ENCODE measurements at regions not wholly inside any gene's neighbourhood (a gene's known extent, or its start where the extent isn't known, plus 50 kb on each side); places are given as distances from the start of the nearest gene placed in this dataset.

DNA sequence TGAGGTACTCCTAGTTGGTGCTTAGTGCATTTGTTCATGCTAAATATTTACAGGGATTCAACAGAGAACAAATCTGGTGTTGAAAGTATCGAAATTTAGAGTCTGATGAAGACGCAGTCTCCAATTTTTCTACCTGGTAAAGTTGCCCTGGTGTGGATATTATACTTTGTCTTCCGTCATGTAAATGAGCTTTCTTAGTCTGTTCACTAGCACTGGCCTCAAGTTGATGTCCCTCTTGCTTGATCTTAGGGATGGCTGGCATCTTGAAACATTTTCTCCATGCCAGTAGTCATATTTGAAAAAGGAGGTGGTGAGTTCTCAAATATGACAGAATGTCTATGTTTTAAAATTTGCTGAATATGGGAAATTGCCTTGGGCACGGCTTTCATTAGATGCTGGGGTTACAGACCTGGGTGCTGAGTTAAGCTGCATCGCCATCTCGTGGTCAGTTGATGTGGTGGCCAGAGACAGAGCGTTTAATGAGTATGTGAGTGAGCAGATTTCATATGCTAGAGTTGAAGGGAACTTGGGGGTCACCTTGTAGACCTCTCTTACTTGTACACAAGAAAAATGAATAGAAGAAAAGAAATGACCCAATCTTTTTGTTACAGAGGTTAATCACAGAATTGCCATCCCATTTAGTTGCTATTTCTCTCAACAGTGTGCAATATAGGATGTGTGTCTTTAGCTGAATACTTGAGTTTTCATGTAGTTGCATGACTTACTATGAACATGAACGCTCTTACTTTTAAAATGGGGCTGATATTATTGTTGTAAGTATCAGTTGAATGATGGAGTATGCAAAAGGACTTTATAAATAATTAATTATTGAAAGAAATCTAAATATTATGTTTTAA, 172.8 kb upstream of the DCN start:
- CTCF ChIA-PET = interaction anchor here (0.5 kb wide), 1 partner anchor 396 kb away, joined by 3 read pairs; no protein-coding TSS in a partner anchor
- H3K27me3 ChIP-seq (ENCODE audit: control insufficient read depth, insufficient read depth, low read length) = peaks cover 5% of the 10 kb centered on the region; the same call in 1 of the 2 replicates
- DNase-seq (ENCODE audit: low read depth, low spot score) (peak; percentile 50), ATAC-seq (peak; percentile 93)
- in situ Hi-C loops (cut with HindIII; ENCODE audit: low pct_unique_long_range_greater_than_20kb, low sequenced_read_pairs) = no loop called here
- POLR2A ChIA-PET = interaction anchor here (0.5 kb wide), 1 partner anchor 1301 kb away, joined by 4 read pairs; no protein-coding TSS in a partner anchor
- TF ChIP-seq, protein P1, sequence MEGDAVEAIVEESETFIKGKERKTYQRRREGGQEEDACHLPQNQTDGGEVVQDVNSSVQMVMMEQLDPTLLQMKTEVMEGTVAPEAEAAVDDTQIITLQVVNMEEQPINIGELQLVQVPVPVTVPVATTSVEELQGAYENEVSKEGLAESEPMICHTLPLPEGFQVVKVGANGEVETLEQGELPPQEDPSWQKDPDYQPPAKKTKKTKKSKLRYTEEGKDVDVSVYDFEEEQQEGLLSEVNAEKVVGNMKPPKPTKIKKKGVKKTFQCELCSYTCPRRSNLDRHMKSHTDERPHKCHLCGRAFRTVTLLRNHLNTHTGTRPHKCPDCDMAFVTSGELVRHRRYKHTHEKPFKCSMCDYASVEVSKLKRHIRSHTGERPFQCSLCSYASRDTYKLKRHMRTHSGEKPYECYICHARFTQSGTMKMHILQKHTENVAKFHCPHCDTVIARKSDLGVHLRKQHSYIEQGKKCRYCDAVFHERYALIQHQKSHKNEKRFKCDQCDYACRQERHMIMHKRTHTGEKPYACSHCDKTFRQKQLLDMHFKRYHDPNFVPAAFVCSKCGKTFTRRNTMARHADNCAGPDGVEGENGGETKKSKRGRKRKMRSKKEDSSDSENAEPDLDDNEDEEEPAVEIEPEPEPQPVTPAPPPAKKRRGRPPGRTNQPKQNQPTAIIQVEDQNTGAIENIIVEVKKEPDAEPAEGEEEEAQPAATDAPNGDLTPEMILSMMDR (IDR thresholded peaks at IDR 0.05) = peak; percentile 87
- TF ChIP-seq POLR2AphosphoS5 (IDR thresholded peaks at IDR 0.05; ENCODE audit: low read depth, low read length) (no peak), TCF7L2 (IDR thresholded peaks at IDR 0.05; ENCODE audit: low read depth, low read length) (no peak), SIN3A (IDR thresholded peaks at IDR 0.05; ENCODE audit: borderline replicate concordance, insufficient read depth, low read depth, low read length) (no peak)
- TF ChIP-seq, protein P2, sequence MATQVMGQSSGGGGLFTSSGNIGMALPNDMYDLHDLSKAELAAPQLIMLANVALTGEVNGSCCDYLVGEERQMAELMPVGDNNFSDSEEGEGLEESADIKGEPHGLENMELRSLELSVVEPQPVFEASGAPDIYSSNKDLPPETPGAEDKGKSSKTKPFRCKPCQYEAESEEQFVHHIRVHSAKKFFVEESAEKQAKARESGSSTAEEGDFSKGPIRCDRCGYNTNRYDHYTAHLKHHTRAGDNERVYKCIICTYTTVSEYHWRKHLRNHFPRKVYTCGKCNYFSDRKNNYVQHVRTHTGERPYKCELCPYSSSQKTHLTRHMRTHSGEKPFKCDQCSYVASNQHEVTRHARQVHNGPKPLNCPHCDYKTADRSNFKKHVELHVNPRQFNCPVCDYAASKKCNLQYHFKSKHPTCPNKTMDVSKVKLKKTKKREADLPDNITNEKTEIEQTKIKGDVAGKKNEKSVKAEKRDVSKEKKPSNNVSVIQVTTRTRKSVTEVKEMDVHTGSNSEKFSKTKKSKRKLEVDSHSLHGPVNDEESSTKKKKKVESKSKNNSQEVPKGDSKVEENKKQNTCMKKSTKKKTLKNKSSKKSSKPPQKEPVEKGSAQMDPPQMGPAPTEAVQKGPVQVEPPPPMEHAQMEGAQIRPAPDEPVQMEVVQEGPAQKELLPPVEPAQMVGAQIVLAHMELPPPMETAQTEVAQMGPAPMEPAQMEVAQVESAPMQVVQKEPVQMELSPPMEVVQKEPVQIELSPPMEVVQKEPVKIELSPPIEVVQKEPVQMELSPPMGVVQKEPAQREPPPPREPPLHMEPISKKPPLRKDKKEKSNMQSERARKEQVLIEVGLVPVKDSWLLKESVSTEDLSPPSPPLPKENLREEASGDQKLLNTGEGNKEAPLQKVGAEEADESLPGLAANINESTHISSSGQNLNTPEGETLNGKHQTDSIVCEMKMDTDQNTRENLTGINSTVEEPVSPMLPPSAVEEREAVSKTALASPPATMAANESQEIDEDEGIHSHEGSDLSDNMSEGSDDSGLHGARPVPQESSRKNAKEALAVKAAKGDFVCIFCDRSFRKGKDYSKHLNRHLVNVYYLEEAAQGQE (IDR thresholded peaks at IDR 0.05; ENCODE audit: insufficient read depth in 1 of 2, low read depth in 2 of 2, low read length in 1 of 2) = no peak
- H3K27ac ChIP-seq (ENCODE audit: low read length) = no peak overlapping the region
- H3K9me3 ChIP-seq (ENCODE audit: control insufficient read depth, insufficient read depth, low read depth, low read length) = no peaks in the 10 kb centered on the region
- no peak overlapping the region for H3K4me3 ChIP-seq (ENCODE audit: low read depth in 2 of 2, low read length in 2 of 2)
- intact Hi-C loops (cut with micrococcal nuclease; ENCODE audit: unreplicated experiment) = loop anchor here (2.0 kb wide), 1 partner anchor 377 kb away; no protein-coding TSS in a partner anchor
- BruUV-seq (replicated peaks) = no TSS peak
- no peaks in the 10 kb centered on the region for H3K36me3 ChIP-seq (ENCODE audit: control insufficient read depth, insufficient read depth, low read length)
- H3K4me1 ChIP-seq (ENCODE audit: control insufficient read depth, insufficient read depth, low read length) = no peaks in the 10 kb centered on the region

DNA sequence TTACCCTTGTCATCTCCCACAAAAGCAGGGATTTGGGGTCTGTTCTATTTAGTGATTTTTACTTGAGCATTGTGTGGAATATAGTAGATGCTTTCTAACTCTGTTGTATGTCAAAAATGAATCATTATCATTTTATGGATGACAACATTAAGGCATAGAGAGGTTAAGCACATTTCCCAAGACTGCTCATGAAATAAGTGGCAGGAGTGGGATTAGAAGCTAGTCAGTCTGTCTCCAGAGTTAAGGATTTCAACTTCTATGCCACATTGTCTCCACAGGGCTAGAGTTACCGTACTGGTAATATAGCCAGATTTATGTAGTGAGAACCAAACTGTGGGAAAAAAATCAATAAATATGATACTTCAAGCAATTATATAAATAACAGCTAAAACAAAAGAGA, 170.6 kb upstream of the DCN start:
- BruUV-seq (replicated peaks) = no TSS peak
- in situ Hi-C loops (cut with HindIII; ENCODE audit: low pct_unique_long_range_greater_than_20kb, low sequenced_read_pairs) = no loop called here
- ChIA-PET CTCF (interaction anchor here (0.6 kb wide), 1 partner anchor 76 kb away, joined by 8 read pairs; no protein-coding TSS in a partner anchor), POLR2A (no interaction called here)
- TF ChIP-seq SIN3A (IDR thresholded peaks at IDR 0.05; ENCODE audit: borderline replicate concordance, insufficient read depth, low read depth, low read length) = no peak
- TF ChIP-seq TCF7L2 (IDR thresholded peaks at IDR 0.05; ENCODE audit: low read depth, low read length) = no peak
- no peak for TF ChIP-seq POLR2AphosphoS5 (IDR thresholded peaks at IDR 0.05; ENCODE audit: low read depth, low read length)
- TF ChIP-seq, protein P1 (IDR thresholded peaks at IDR 0.05) = no peak
- TF ChIP-seq, protein P2 (IDR thresholded peaks at IDR 0.05; ENCODE audit: insufficient read depth in 1 of 2, low read depth in 2 of 2, low read length in 1 of 2) = no peak
- no peaks in the 10 kb centered on the region for H3K36me3 ChIP-seq (ENCODE audit: control insufficient read depth, insufficient read depth, low read length)
- no peak for ATAC-seq
- no peak overlapping the region for H3K4me3 ChIP-seq (ENCODE audit: low read depth in 2 of 2, low read length in 2 of 2)
- no peaks in the 10 kb centered on the region for H3K4me1 ChIP-seq (ENCODE audit: control insufficient read depth, insufficient read depth, low read length)
- no peak overlapping the region for H3K27ac ChIP-seq (ENCODE audit: low read length)
- peaks cover 3% of the 10 kb centered on the region; the same call in 1 of the 2 replicates for H3K27me3 ChIP-seq (ENCODE audit: control insufficient read depth, insufficient read depth, low read length)
- DNase-seq (ENCODE audit: low read depth, low spot score) = no peak
- intact Hi-C loops (cut with micrococcal nuclease; ENCODE audit: unreplicated experiment) = no loop called here
- H3K9me3 ChIP-seq (ENCODE audit: control insufficient read depth, insufficient read depth, low read depth, low read length) = no peaks in the 10 kb centered on the region
